ENCODE measurements at regions not wholly inside any gene's neighbourhood (a gene's known extent, or its start where the extent isn't known, plus 50 kb on each side); places are given as distances from the start of the nearest gene placed in this dataset.

DNA sequence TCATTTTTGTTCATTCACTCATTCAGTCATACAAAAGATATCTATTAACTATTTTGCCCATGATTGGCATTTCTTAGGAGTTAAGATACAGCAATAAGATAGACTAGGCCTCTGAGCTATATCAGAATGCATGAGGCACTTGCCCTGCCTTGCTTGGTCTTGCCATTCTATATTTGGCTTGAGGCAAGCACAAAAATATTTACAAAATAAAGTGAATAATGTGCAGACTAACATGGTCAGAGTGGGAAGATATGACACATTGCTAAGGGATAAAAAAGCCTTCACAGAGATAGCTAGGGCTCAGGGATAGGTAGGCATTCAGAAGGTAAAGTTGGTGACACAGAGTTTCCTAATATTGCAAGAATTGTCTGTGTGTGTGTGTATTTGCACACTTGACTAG is 75.0 kb upstream of the MMADHC start:
- TF ChIP-seq TOX (CRISPR knock-in tag; IDR thresholded peaks at IDR 0.05; ENCODE audit: borderline replicate concordance) (no peak), ZNF565 (CRISPR knock-in tag; conservative IDR thresholded peaks at IDR 0.05; ENCODE audit: low read depth) (no peak), ARNTL (CRISPR knock-in tag; IDR thresholded peaks at IDR 0.05; ENCODE audit: borderline replicate concordance, low read depth) (no peak), ZFP30 (CRISPR knock-in tag; IDR thresholded peaks at IDR 0.05) (no peak), SNAI2 (CRISPR knock-in tag; IDR thresholded peaks at IDR 0.05) (no peak), ZFP3 (CRISPR knock-in tag; IDR thresholded peaks at IDR 0.05) (no peak), RARB (CRISPR knock-in tag; IDR thresholded peaks at IDR 0.05) (no peak), BACH2 (CRISPR knock-in tag; IDR thresholded peaks at IDR 0.05; ENCODE audit: borderline replicate concordance) (no peak), ZNF8 (CRISPR knock-in tag; IDR thresholded peaks at IDR 0.05) (no peak), ISL1 (CRISPR knock-in tag; IDR thresholded peaks at IDR 0.05) (no peak), ZC3H10 (CRISPR knock-in tag; IDR thresholded peaks at IDR 0.05) (no peak), OSR1 (CRISPR knock-in tag; IDR thresholded peaks at IDR 0.05) (no peak), CREB5 (CRISPR knock-in tag; IDR thresholded peaks at IDR 0.05; ENCODE audit: low read depth) (no peak), PPARA (CRISPR knock-in tag; IDR thresholded peaks at IDR 0.05; ENCODE audit: borderline replicate concordance) (no peak)
- TF ChIP-seq, protein P1, sequence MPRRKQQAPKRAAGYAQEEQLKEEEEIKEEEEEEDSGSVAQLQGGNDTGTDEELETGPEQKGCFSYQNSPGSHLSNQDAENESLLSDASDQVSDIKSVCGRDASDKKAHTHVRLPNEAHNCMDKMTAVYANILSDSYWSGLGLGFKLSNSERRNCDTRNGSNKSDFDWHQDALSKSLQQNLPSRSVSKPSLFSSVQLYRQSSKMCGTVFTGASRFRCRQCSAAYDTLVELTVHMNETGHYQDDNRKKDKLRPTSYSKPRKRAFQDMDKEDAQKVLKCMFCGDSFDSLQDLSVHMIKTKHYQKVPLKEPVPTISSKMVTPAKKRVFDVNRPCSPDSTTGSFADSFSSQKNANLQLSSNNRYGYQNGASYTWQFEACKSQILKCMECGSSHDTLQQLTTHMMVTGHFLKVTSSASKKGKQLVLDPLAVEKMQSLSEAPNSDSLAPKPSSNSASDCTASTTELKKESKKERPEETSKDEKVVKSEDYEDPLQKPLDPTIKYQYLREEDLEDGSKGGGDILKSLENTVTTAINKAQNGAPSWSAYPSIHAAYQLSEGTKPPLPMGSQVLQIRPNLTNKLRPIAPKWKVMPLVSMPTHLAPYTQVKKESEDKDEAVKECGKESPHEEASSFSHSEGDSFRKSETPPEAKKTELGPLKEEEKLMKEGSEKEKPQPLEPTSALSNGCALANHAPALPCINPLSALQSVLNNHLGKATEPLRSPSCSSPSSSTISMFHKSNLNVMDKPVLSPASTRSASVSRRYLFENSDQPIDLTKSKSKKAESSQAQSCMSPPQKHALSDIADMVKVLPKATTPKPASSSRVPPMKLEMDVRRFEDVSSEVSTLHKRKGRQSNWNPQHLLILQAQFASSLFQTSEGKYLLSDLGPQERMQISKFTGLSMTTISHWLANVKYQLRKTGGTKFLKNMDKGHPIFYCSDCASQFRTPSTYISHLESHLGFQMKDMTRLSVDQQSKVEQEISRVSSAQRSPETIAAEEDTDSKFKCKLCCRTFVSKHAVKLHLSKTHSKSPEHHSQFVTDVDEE (CRISPR knock-in tag; IDR thresholded peaks at IDR 0.05), result no peak
- TF ChIP-seq, protein P2, sequence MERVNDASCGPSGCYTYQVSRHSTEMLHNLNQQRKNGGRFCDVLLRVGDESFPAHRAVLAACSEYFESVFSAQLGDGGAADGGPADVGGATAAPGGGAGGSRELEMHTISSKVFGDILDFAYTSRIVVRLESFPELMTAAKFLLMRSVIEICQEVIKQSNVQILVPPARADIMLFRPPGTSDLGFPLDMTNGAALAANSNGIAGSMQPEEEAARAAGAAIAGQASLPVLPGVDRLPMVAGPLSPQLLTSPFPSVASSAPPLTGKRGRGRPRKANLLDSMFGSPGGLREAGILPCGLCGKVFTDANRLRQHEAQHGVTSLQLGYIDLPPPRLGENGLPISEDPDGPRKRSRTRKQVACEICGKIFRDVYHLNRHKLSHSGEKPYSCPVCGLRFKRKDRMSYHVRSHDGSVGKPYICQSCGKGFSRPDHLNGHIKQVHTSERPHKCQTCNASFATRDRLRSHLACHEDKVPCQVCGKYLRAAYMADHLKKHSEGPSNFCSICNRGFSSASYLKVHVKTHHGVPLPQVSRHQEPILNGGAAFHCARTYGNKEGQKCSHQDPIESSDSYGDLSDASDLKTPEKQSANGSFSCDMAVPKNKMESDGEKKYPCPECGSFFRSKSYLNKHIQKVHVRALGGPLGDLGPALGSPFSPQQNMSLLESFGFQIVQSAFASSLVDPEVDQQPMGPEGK (CRISPR knock-in tag; IDR thresholded peaks at IDR 0.05; ENCODE audit: borderline replicate concordance), result no peak
- ATAC-seq, result no peak

GRCh38 chr2:149661844-149662243 is 74.3 kb upstream of the MMADHC start:
- peak; percentile 68 for ATAC-seq
- no peak for TF ChIP-seq ZNF8 (CRISPR knock-in tag; IDR thresholded peaks at IDR 0.05)
- no peak for TF ChIP-seq ESRRG (CRISPR knock-in tag; IDR thresholded peaks at IDR 0.05)
- TF ChIP-seq ISL1 (CRISPR knock-in tag; IDR thresholded peaks at IDR 0.05), result peak; percentile 75
- TF ChIP-seq BACH2 (CRISPR knock-in tag; IDR thresholded peaks at IDR 0.05; ENCODE audit: borderline replicate concordance), result no peak

DNA sequence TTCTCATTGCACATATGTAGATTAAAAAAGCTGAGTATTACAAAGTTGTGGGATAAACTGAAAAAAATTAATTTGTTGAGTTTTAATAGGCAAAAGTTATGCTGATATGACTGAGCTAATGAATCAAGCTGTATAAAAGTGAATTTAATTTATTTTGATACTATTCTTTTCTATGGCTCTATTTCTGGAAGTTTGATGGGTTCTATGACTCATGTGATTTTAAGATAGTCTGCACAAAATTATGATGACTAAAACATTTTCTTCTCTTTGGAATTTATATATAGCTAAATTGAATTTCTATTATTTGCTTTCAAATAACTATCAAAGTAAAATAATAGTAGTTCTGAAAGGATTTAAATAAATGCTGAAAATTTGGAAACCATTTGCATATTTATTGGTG is 71.0 kb upstream of the MMADHC start:
- TF ChIP-seq, protein P1 (CRISPR knock-in tag; IDR thresholded peaks at IDR 0.05), result no peak
- peak; percentile 85 for TF ChIP-seq ISL1 (CRISPR knock-in tag; IDR thresholded peaks at IDR 0.05)
- peak; percentile 47; the same call in 2 of the 3 replicates for ATAC-seq

DNA sequence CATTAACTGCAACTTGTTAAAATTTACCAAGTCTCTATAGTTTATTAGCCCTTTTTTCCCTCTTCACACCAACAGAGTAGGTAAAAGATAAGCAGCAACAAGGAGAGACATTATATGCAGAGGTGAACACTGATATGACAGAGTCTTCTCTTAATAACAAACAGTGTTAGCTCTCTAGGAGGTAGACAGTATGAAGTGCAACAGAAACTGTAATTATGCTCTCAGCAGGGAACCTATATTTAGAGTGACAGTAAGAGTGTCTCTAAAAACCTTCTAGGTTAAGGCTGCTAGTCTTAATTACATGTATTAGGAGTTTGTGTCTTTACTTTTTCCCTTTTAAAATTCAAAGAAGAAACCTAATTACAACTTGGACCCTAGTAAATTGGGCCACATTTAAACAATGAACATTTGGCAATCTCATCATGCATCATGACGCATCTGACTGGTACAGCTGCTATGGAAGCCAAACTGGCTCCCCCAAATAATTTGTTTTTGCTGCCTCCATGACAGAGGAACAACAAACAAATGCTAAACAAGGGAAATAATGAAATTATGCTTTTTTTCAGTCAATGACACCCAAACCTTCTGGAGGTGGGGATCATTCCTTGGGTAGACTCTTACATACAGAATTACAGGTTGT is 69.9 kb upstream of the MMADHC start:
- no peak for TF ChIP-seq OSR1 (CRISPR knock-in tag; IDR thresholded peaks at IDR 0.05)
- no peak for TF ChIP-seq CSDC2 (CRISPR knock-in tag; IDR thresholded peaks at IDR 0.05)
- no peak for TF ChIP-seq ZC3H10 (CRISPR knock-in tag; IDR thresholded peaks at IDR 0.05)
- TF ChIP-seq ISL1 (CRISPR knock-in tag; IDR thresholded peaks at IDR 0.05), result no peak
- TF ChIP-seq, protein P2 (CRISPR knock-in tag; IDR thresholded peaks at IDR 0.05; ENCODE audit: borderline replicate concordance), result no peak
- TF ChIP-seq ZFP3 (CRISPR knock-in tag; IDR thresholded peaks at IDR 0.05), result no peak
- TF ChIP-seq BACH2 (CRISPR knock-in tag; IDR thresholded peaks at IDR 0.05; ENCODE audit: borderline replicate concordance), result no peak
- TF ChIP-seq GLIS3 (CRISPR knock-in tag; IDR thresholded peaks at IDR 0.05), result no peak
- TF ChIP-seq ARNTL (CRISPR knock-in tag; IDR thresholded peaks at IDR 0.05; ENCODE audit: borderline replicate concordance, low read depth), result no peak
- TF ChIP-seq POU6F1 (CRISPR knock-in tag; IDR thresholded peaks at IDR 0.05; ENCODE audit: borderline replicate concordance, low read depth), result no peak
- no peak for TF ChIP-seq ZNF8 (CRISPR knock-in tag; IDR thresholded peaks at IDR 0.05)
- TF ChIP-seq CSRNP3 (CRISPR knock-in tag; IDR thresholded peaks at IDR 0.05), result no peak
- ATAC-seq, result no peak

Data from SK-N-SH treated with all-trans-retinoic acid at 6 μM for 48 hours (cell line).